SU-DHL-6 (cell line): ENCODE measurements at regions not wholly inside any gene's neighbourhood (a gene's known extent, or its start where the extent isn't known, plus 50 kb on each side); places are given as distances from the start of the nearest gene placed in this dataset.

Source experiments
- H2AFZ ChIP-seq: fragments of 200-600 bp; sonication (generic); 2 replicates; pipeline ENCODE4 v1.6.1; 2014; ENCODE audit warnings: low read depth, mild to moderate bottlenecking, moderate library complexity, mixed read lengths, antibody characterized with exemption, low read length; ENCODE audit not compliant: severe bottlenecking
- H3F3A ChIP-seq: fragments of 200-600 bp; shearing (Covaris generic); 2 replicates; pipeline ENCODE4 v1.6.0; 2016; ENCODE audit warnings: antibody characterized with exemption, mild to moderate bottlenecking; ENCODE audit not compliant: insufficient read depth
- H3K27ac ChIP-seq: fragments of 200-600 bp; sonication (generic); 2 replicates; pipeline ENCODE4 v1.5.1; 2016; ENCODE audit warnings: low read depth, mild to moderate bottlenecking, low read length, moderate library complexity, mixed read lengths
- H3K27me3 ChIP-seq: fragments of 200-600 bp; sonication (generic), shearing (Covaris generic); 2 replicates; pipeline ENCODE4 v1.6.0; 2014; ENCODE audit warnings: mild to moderate bottlenecking, low read length
- H3K36me3 ChIP-seq: fragments of 200-600 bp; sonication (generic); 2 replicates; pipeline ENCODE4 v1.6.1; 2014; ENCODE audit warnings: mild to moderate bottlenecking, low read length, mixed read lengths
- H3K4me2 ChIP-seq: fragments of 300-600, 200-600 bp; shearing (Covaris generic), sonication (generic); 2 replicates; pipeline ENCODE4 v1.6.0; 2014; ENCODE audit warnings: low read length, low read depth, mild to moderate bottlenecking; ENCODE audit not compliant: poor library complexity, severe bottlenecking
- H3K4me3 ChIP-seq: fragments of 200-600 bp; sonication (generic); 2 replicates; pipeline ENCODE4 v1.5.1; 2014; ENCODE audit warnings: antibody characterized with exemption, low read length, mild to moderate bottlenecking, mixed read lengths; ENCODE audit not compliant: insufficient read depth, poor library complexity, severe bottlenecking
- H3K79me2 ChIP-seq: fragments of 200-600 bp; sonication (generic); 2 replicates; pipeline ENCODE4 v1.6.1; 2014; ENCODE audit warnings: mild to moderate bottlenecking, low read length, moderate library complexity; ENCODE audit not compliant: insufficient read depth
- H3K9ac ChIP-seq: fragments of 200-600 bp; sonication (generic); 2 replicates; pipeline ENCODE4 v1.7.0; 2014; ENCODE audit warnings: mild to moderate bottlenecking, low read length
- H3K9me2 ChIP-seq: fragments of 200-600 bp; sonication (generic); replicated peaks from 2 replicates; pipeline ENCODE4 v1.6.1; 2014; ENCODE audit warnings: low read length; ENCODE audit not compliant: insufficient read depth
- H3K9me3 ChIP-seq: fragments of 200-600 bp; sonication (generic); 2 replicates; pipeline ENCODE4 v1.6.1; 2014; ENCODE audit warnings: low read length, mixed read lengths; ENCODE audit not compliant: insufficient read depth
- H4K20me1 ChIP-seq: fragments of 200-600 bp; sonication (generic); 2 replicates; pipeline ENCODE4 v1.6.1; 2014; ENCODE audit warnings: low read depth, mild to moderate bottlenecking, antibody characterized with exemption, low read length, moderate library complexity, mixed read lengths
- CTCF ChIP-seq: fragments of 200-600 bp; sonication (generic); IDR thresholded peaks from one replicate; pipeline ENCODE4 v1.5.1; 2017; ENCODE audit warnings: antibody characterized with exemption, mild to moderate bottlenecking, low read length, moderate library complexity; ENCODE audit not compliant: insufficient read depth, poor library complexity, severe bottlenecking
- EZH2phosphoT487 ChIP-seq: fragments of 200-600 bp; sonication (generic), shearing (Covaris generic); conservative IDR thresholded peaks from 2 replicates; pipeline ENCODE4 v1.6.1; 2018; ENCODE audit warnings: mild to moderate bottlenecking, antibody characterized with exemption, low read length, moderate library complexity, mixed read lengths

- no peak for TF ChIP-seq EZH2phosphoT487
- TF ChIP-seq CTCF: no peak
- Histone ChIP-seq H3K9ac (no peak overlapping the region), H3K36me3 (no peaks in the 10 kb centered on the region), H3K9me2 (no peaks in the 10 kb centered on the region), H2AFZ (no peak overlapping the region), H3K27ac (no peak overlapping the region), H3K9me3 (no peaks in the 10 kb centered on the region), H3K27me3 (no peaks in the 10 kb centered on the region), H3K4me2 (no peak overlapping the region), H4K20me1 (no peaks in the 10 kb centered on the region), H3F3A (no peaks in the 10 kb centered on the region), H3K79me2 (no peaks in the 10 kb centered on the region), H3K4me3 (no peak overlapping the region)
Measured at GRCh38 chr5:86137297-86137696, 480.4 kb upstream of the COX7C start.

DNA sequence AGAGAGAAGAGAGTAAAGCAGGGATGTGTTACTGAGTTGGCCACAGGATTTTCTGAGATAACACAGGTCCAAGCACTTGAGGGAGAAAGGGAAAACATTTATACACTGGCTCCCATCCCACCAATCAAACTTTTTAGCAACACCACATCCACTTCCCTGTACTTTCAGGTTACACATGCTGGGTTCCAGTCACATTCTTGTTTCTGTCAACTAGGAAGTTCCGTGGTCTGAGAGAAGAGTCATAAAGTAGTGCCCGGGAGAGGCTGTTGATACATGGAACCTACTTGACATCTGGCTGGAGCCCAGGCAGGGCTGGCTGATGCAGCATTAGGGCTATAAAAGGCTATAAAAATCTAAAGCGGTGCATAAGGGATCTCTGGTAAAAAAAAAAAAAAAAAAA, 473.9 kb upstream of the COX7C start:
- Histone ChIP-seq H3K9me3 (no peaks in the 10 kb centered on the region), H3K9me2 (no peaks in the 10 kb centered on the region), H4K20me1 (no peaks in the 10 kb centered on the region), H2AFZ (no peak overlapping the region), H3K27me3 (no peaks in the 10 kb centered on the region), H3K4me2 (no peak overlapping the region), H3K79me2 (no peaks in the 10 kb centered on the region), H3F3A (no peaks in the 10 kb centered on the region), H3K9ac (no peak overlapping the region), H3K36me3 (no peaks in the 10 kb centered on the region), H3K27ac (no peak overlapping the region), H3K4me3 (no peak overlapping the region)
- no peak for TF ChIP-seq CTCF
- no peak for TF ChIP-seq EZH2phosphoT487

GRCh38 chr5:86152988-86153560, 464.7 kb upstream of the COX7C start:
- H3K4me2 ChIP-seq: no peak overlapping the region
- no peak overlapping the region for H3K27ac ChIP-seq
- no peak overlapping the region for H2AFZ ChIP-seq
- H3K27me3 ChIP-seq: no peaks in the 10 kb centered on the region
- H4K20me1 ChIP-seq: no peaks in the 10 kb centered on the region
- H3K9me2 ChIP-seq: no peaks in the 10 kb centered on the region
- H3K79me2 ChIP-seq: no peaks in the 10 kb centered on the region
- H3K36me3 ChIP-seq: no peaks in the 10 kb centered on the region
- TF ChIP-seq EZH2phosphoT487 (no peak), CTCF (no peak)
- no peak overlapping the region for H3K9ac ChIP-seq
- H3K9me3 ChIP-seq: no peaks in the 10 kb centered on the region
- no peak overlapping the region for H3K4me3 ChIP-seq
- H3F3A ChIP-seq: no peaks in the 10 kb centered on the region
